ENCODE measurements at regions not wholly inside any gene's neighbourhood (a gene's known extent, or its start where the extent isn't known, plus 50 kb on each side); places are given as distances from the start of the nearest gene placed in this dataset.

DNA sequence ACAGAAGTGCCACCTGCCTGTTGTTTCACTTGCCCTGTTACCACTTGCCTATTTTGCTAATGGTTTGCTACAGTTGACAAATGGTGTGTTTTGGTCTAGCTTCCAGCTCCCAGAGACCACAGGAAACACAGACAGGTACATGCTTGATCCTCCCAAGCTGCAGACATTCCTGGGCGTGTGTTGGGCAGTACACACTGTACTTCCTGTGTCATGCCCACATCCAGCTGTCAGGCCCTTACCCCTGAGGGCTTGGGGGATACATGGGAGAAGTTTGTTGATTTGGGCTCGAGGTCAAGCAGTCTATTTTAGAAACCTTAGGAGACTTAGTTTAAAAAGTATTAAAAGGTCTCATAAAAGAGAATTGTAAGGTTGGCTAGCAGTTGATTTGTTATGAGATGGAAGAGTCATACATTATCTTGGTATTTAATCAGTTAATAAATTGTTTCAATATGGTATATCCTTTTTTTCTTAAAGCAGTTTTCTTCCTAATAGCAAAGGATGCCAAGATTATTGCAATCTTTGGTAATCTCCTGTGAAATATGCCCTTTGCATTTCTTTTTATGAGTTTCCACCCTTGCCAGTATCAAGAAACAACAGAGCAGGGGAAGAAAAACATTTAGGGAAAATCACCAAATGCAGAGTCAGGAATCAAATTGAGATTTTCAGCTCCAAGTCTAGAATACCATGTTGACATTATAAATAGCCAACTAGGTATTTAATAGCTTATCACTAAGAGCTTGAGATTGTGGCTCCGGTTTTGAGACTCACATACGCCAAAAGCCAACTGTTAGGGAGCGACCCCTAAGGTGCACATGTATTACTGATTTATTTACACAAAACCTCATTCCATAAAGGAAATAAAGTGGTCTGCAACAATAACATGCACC lies 52.3 kb upstream of the CD180 start:
- DNase-seq (ENCODE audit: low read depth): no peak
- in situ Hi-C loops (cut with HindIII; ENCODE audit: low sequenced_read_pairs): no loop called here
- no peak overlapping the region for H3K4me3 ChIP-seq (ENCODE audit: low read depth, low read length)
- no peak for TF ChIP-seq CTCF (IDR thresholded peaks at IDR 0.05; ENCODE audit: low read depth, low read length, missing control alignments)

GRCh38 chr5:67246546-67247268 lies 50.1 kb upstream of the CD180 start:
- in situ Hi-C loops (cut with HindIII; ENCODE audit: low sequenced_read_pairs): no loop called here
- TF ChIP-seq CTCF (IDR thresholded peaks at IDR 0.05; ENCODE audit: low read depth, low read length, missing control alignments): no peak
- DNase-seq (ENCODE audit: low read depth): no peak
- H3K4me3 ChIP-seq (ENCODE audit: low read depth, low read length): no peak overlapping the region
